PC-3 (cell line): ENCODE measurements at regions not wholly inside any gene's neighbourhood (a gene's known extent, or its start where the extent isn't known, plus 50 kb on each side); places are given as distances from the start of the nearest gene placed in this dataset.

Source experiments
- ATAC-seq: fragments of 200-7000 bp; cut with Tn5 transposase; 2 replicates; pipeline ENCODE4 v1.9.1; 2020; ENCODE audit warnings: mild to moderate bottlenecking, moderate library complexity
- BruUV-seq: library from RNA; stranded (reverse); fragments of 400-500 nt; replicated peaks from 2 replicates; lab custom pipeline; 2021; lab: Mats Ljungman, UMichigan
- CTCF ChIA-PET: fragments of 300-600 bp; sonication (Branson Sonifier 250); formaldehyde crosslinking; loops from one replicate; lab custom pipeline; 2022; ENCODE audit warnings: antibody characterized with exemption; lab: Charles Lee
- POLR2A ChIA-PET: fragments of 300-600 bp; sonication (Branson Sonifier 250); formaldehyde crosslinking; loops from one replicate; lab custom pipeline; 2022; ENCODE audit warnings: antibody characterized with exemption; ENCODE audit not compliant: unreplicated experiment; lab: Charles Lee
- DNase-seq: peaks from one replicate; pipeline ENCODE4 v3.0.0-alpha.2; 2015
- H2AFZ ChIP-seq: fragments of 300-600 bp; sonication (generic); 2 replicates; pipeline ENCODE4 v1.6.0; 2016; ENCODE audit warnings: antibody characterized with exemption, low read length
- H3F3A ChIP-seq: fragments of 300-600 bp; sonication (generic); one replicate; pipeline ENCODE4 v1.6.0; 2017; ENCODE audit warnings: antibody characterized with exemption, low read length, control low read depth, mild to moderate bottlenecking; ENCODE audit not compliant: unreplicated experiment
- H3K27ac ChIP-seq: fragments of 300-600 bp; sonication (generic); 2 replicates; pipeline ENCODE4 v1.5.1; 2016; ENCODE audit warnings: mild to moderate bottlenecking, low read length
- H3K27me3 ChIP-seq: fragments of 300-600 bp; sonication (generic); 2 replicates; pipeline ENCODE4 v1.6.1; 2016; ENCODE audit warnings: low read length, mixed read lengths
- H3K36me3 ChIP-seq: fragments of 300-600 bp; sonication (generic); 2 replicates; pipeline ENCODE4 v1.6.1; 2016; ENCODE audit warnings: low read depth, mixed run types, low read length, mixed read lengths
- H3K4me1 ChIP-seq: fragments of 300-600 bp; sonication (generic); 2 replicates; pipeline ENCODE4 v1.5.1; 2016; ENCODE audit warnings: low read length; ENCODE audit not compliant: insufficient read depth
- H3K4me2 ChIP-seq: fragments of 300-600 bp; sonication (generic); 2 replicates; pipeline ENCODE4 v1.6.0; 2016; ENCODE audit warnings: low read length
- H3K4me3 ChIP-seq: fragments of 300-600 bp; sonication (generic); 2 replicates; pipeline ENCODE4 v1.5.1; 2016; ENCODE audit warnings: mild to moderate bottlenecking, low read length, mixed read lengths
- H3K79me2 ChIP-seq: fragments of 300-600 bp; sonication (generic); 2 replicates; pipeline ENCODE4 v1.6.1; 2017; ENCODE audit warnings: low read length, mixed read lengths
- H3K9ac ChIP-seq: fragments of 300-600 bp; sonication (generic); 2 replicates; pipeline ENCODE4 v1.6.0; 2016; ENCODE audit warnings: mild to moderate bottlenecking, low read length
- H3K9me2 ChIP-seq: fragments of 300-600 bp; sonication (generic); replicated peaks from 2 replicates; pipeline ENCODE4 v1.6.1; 2016; ENCODE audit warnings: mixed run types, low read length, mixed read lengths
- H3K9me3 ChIP-seq: fragments of 300-600 bp; sonication (generic); 2 replicates; pipeline ENCODE4 v1.6.1; 2016; ENCODE audit warnings: low read length, mixed read lengths
- H4K20me1 ChIP-seq: fragments of 300-600 bp; sonication (generic); 2 replicates; pipeline ENCODE4 v1.6.1; 2016; ENCODE audit warnings: low read length, mixed read lengths
- CTCF ChIP-seq: fragments of 300-600 bp; sonication (generic); conservative IDR thresholded peaks from 2 replicates; pipeline ENCODE4 v1.5.1; 2017; ENCODE audit warnings: antibody characterized with exemption, low read depth, mild to moderate bottlenecking, low read length
- EZH2 ChIP-seq: fragments of 300-600 bp; sonication (generic); IDR thresholded peaks from one replicate; pipeline ENCODE4 v1.6.1; 2017; ENCODE audit warnings: antibody characterized with exemption, mild to moderate bottlenecking, low read length; ENCODE audit not compliant: unreplicated experiment
- EZH2phosphoT487 ChIP-seq: fragments of 300-600 bp; sonication (generic); IDR thresholded peaks from 2 replicates; pipeline ENCODE4 v1.6.1; 2018; ENCODE audit warnings: mild to moderate bottlenecking, antibody characterized with exemption, low read length, borderline replicate concordance
- intact Hi-C: fragments of 100-400 bp; cut with micrococcal nuclease; formaldehyde crosslinking; loops from 2 replicates; pipeline ENCODE4 v1.9.0; 2023

- CTCF ChIA-PET = no interaction called here
- no TSS peak for BruUV-seq
These were observed 1105.1 kb upstream of the TENM3 start for GRCh38 chr4:181138116-181138515.

GRCh38 chr4:181140037-181140603, 1103.1 kb upstream of the TENM3 start:
- H3K9me2 ChIP-seq = no peaks in the 10 kb centered on the region
- H3K9me3 ChIP-seq = no peaks in the 10 kb centered on the region
- H3K79me2 ChIP-seq = no peaks in the 10 kb centered on the region
- DNase-seq (no peak), ATAC-seq (no peak)
- H4K20me1 ChIP-seq = no peaks in the 10 kb centered on the region
- no peak overlapping the region for H3K4me3 ChIP-seq
- TF ChIP-seq EZH2phosphoT487 (no peak), EZH2 (no peak), CTCF (no peak)
- no peaks in the 10 kb centered on the region for H3K27me3 ChIP-seq
- H3K36me3 ChIP-seq = no peaks in the 10 kb centered on the region
- ChIA-PET POLR2A (interaction anchor here (0.5 kb wide), 1 partner anchor 728 kb away, joined by 3 read pairs; no protein-coding TSS in a partner anchor), CTCF (no interaction called here)
- H3K27ac ChIP-seq = no peak overlapping the region
- no peaks in the 10 kb centered on the region for H3F3A ChIP-seq
- H3K4me2 ChIP-seq = no peak overlapping the region
- intact Hi-C loops = no loop called here
- H3K9ac ChIP-seq = no peak overlapping the region
- H3K4me1 ChIP-seq = no peaks in the 10 kb centered on the region
- no TSS peak for BruUV-seq
- H2AFZ ChIP-seq = no peak overlapping the region

More at GRCh38 chr4:181138116-181138515, 1105.1 kb upstream of the TENM3 start:
- intact Hi-C loops = no loop called here
- Histone ChIP-seq H3K4me3 (no peak overlapping the region), H3K27me3 (no peaks in the 10 kb centered on the region), H3K9ac (no peak overlapping the region), H3K9me2 (no peaks in the 10 kb centered on the region), H3K79me2 (no peaks in the 10 kb centered on the region), H2AFZ (no peak overlapping the region), H3K9me3 (no peaks in the 10 kb centered on the region), H3K4me2 (no peak overlapping the region), H4K20me1 (no peaks in the 10 kb centered on the region), H3K36me3 (no peaks in the 10 kb centered on the region), H3K4me1 (no peaks in the 10 kb centered on the region), H3F3A (no peaks in the 10 kb centered on the region), H3K27ac (no peak overlapping the region)
- TF ChIP-seq CTCF (no peak), EZH2 (no peak), EZH2phosphoT487 (no peak)
- DNase-seq (no peak), ATAC-seq (no peak)
- POLR2A ChIA-PET = no interaction called here

- no peak overlapping the region for H3K9ac ChIP-seq
- H3K4me1 ChIP-seq = no peaks in the 10 kb centered on the region
- ATAC-seq (peak; percentile 55; the same call in 1 of the 2 replicates), DNase-seq (peak; percentile 72)
- POLR2A ChIA-PET = no interaction called here
- H2AFZ ChIP-seq = no peak overlapping the region
- no peaks in the 10 kb centered on the region for H3F3A ChIP-seq
- H4K20me1 ChIP-seq = no peaks in the 10 kb centered on the region
- no peaks in the 10 kb centered on the region for H3K9me2 ChIP-seq
- no peak overlapping the region for H3K4me2 ChIP-seq
- no peak overlapping the region for H3K27ac ChIP-seq
- no peak overlapping the region for H3K4me3 ChIP-seq
- no peaks in the 10 kb centered on the region for H3K9me3 ChIP-seq
- CTCF ChIA-PET = interaction anchor here (0.5 to 1.1 kb wide), 5 partner anchors 21 to 1662 kb away, joined by 3 to 7 read pairs (median 3); no protein-coding TSS in a partner anchor
- H3K36me3 ChIP-seq = no peaks in the 10 kb centered on the region
- H3K79me2 ChIP-seq = no peaks in the 10 kb centered on the region
- H3K27me3 ChIP-seq = no peaks in the 10 kb centered on the region
- intact Hi-C loops = no loop called here
- no TSS peak for BruUV-seq
- TF ChIP-seq CTCF (peak; percentile 86), EZH2phosphoT487 (no peak)
These were observed 1099.8 kb upstream of the TENM3 start for GRCh38 chr4:181143250-181143854.
